GM23248 (cell line): ENCODE measurements at regions not wholly inside any gene's neighbourhood (a gene's known extent, or its start where the extent isn't known, plus 50 kb on each side); places are given as distances from the start of the nearest gene placed in this dataset.

Experiments used
- DNase-seq: peaks from one replicate; pipeline ENCODE4 v3.0.0-alpha.2; 2015
- H2AFZ ChIP-seq: fragments of 200-600 bp; sonication (generic); 2 replicates; pipeline ENCODE4 v1.6.1; 2016; ENCODE audit warnings: antibody characterized with exemption
- H3F3A ChIP-seq: fragments of 200-600 bp; sonication (generic); 2 replicates; pipeline ENCODE4 v1.6.1; 2016; ENCODE audit warnings: mild to moderate bottlenecking, antibody characterized with exemption, mixed run types; ENCODE audit not compliant: insufficient read depth
- H3K27ac ChIP-seq: fragments of 200-600 bp; sonication (generic); 2 replicates; pipeline ENCODE4 v1.5.1; 2016; ENCODE audit warnings: mild to moderate bottlenecking
- H3K27me3 ChIP-seq: fragments of 200-600 bp; sonication (generic); replicated peaks from 2 replicates; pipeline ENCODE4 v1.6.1; 2016; ENCODE audit warnings: mild to moderate bottlenecking; ENCODE audit not compliant: insufficient read depth
- H3K36me3 ChIP-seq: fragments of 200-600 bp; sonication (generic); 2 replicates; pipeline ENCODE4 v1.6.1; 2016; ENCODE audit warnings: low read depth, mild to moderate bottlenecking
- H3K4me1 ChIP-seq: fragments of 200-600 bp; sonication (generic); 2 replicates; pipeline ENCODE4 v1.6.1; 2016; ENCODE audit warnings: mild to moderate bottlenecking; ENCODE audit not compliant: insufficient read depth
- H3K4me2 ChIP-seq: fragments of 200-600 bp; sonication (generic); one replicate; pipeline ENCODE4 v1.6.1; 2016; ENCODE audit warnings: mild to moderate bottlenecking; ENCODE audit not compliant: unreplicated experiment
- H3K4me3 ChIP-seq: fragments of 200-600 bp; sonication (generic); 2 replicates; pipeline ENCODE4 v1.5.1; 2016; ENCODE audit warnings: mild to moderate bottlenecking
- H3K79me2 ChIP-seq: fragments of 200-600 bp; sonication (generic); 2 replicates; pipeline ENCODE4 v1.6.1; 2016; ENCODE audit warnings: mild to moderate bottlenecking; ENCODE audit not compliant: insufficient read depth
- H3K9ac ChIP-seq: fragments of 200-600 bp; sonication (generic); 2 replicates; pipeline ENCODE4 v1.6.1; 2016; ENCODE audit warnings: mild to moderate bottlenecking
- H3K9me2 ChIP-seq: fragments of 200-600 bp; sonication (generic); 2 replicates; pipeline ENCODE4 v1.6.1; 2016; ENCODE audit warnings: mixed run types, mild to moderate bottlenecking, moderate library complexity; ENCODE audit not compliant: insufficient read depth
- H3K9me3 ChIP-seq: fragments of 200-600 bp; sonication (generic); one replicate; pipeline ENCODE4 v1.6.1; 2017; ENCODE audit warnings: low read depth
- H4K20me1 ChIP-seq: fragments of 200-600 bp; sonication (generic); 2 replicates; pipeline ENCODE4 v1.6.0; 2016; ENCODE audit not compliant: insufficient read depth
- EZH2 ChIP-seq: fragments of 200-600 bp; sonication (generic); IDR thresholded peaks from 2 replicates; pipeline ENCODE4 v1.6.1; 2018; ENCODE audit warnings: antibody characterized with exemption, mild to moderate bottlenecking; ENCODE audit not compliant: insufficient read depth, poor library complexity, severe bottlenecking
- EZH2phosphoT487 ChIP-seq: fragments of 200-600 bp; sonication (generic); IDR thresholded peaks from 2 replicates; pipeline ENCODE4 v1.6.1; 2018; ENCODE audit warnings: antibody characterized with exemption, moderate library complexity, mild to moderate bottlenecking, low read depth; ENCODE audit not compliant: insufficient read depth
- WGBS, 2 experiments: methylation state at CpG; one replicate each; pipeline ENCODE4 v1.1.6; 2015 to 2017; ENCODE audit warnings: low lambda C conversion rate in 2 of 2, low coverage in 1 of 2; ENCODE audit errors: missing lambda C conversion rate in 2 of 2; 5-methylcytosine and 5-hydroxymethylcytosine counted together
- in situ Hi-C: fragments of 300-500 bp; cut with MboI; formaldehyde crosslinking; loops from 2 replicates; pipeline ENCODE4 v1.15.0; 2020

GRCh38 chr5:175819090-175819425 lies 52.3 kb upstream of the CPLX2 start:
- in situ Hi-C loops: no loop called here
- Histone ChIP-seq H3K4me2 (no peak overlapping the region), H3K27me3 (peaks cover 13% of the 10 kb centered on the region; the same call in 1 of the 2 replicates), H3K27ac (no peak overlapping the region), H3K9me2 (no peaks in the 10 kb centered on the region), H4K20me1 (no peaks in the 10 kb centered on the region), H2AFZ (no peak overlapping the region), H3K9me3 (no peaks in the 10 kb centered on the region), H3K4me1 (no peaks in the 10 kb centered on the region), H3F3A (no peaks in the 10 kb centered on the region), H3K9ac (no peak overlapping the region), H3K79me2 (no peaks in the 10 kb centered on the region), H3K4me3 (no peak overlapping the region), H3K36me3 (no peaks in the 10 kb centered on the region)
- TF ChIP-seq EZH2 (no peak), EZH2phosphoT487 (no peak)
- no peak for DNase-seq
- 30 to 39% methylated on average over 6 of the region's 6 CpGs for WGBS, 2 experiments

GRCh38 chr5:175820230-175820629 lies 51.1 kb upstream of the CPLX2 start:
- Histone ChIP-seq H3F3A (no peaks in the 10 kb centered on the region), H3K36me3 (no peaks in the 10 kb centered on the region), H3K4me3 (no peak overlapping the region), H3K4me1 (no peaks in the 10 kb centered on the region), H4K20me1 (no peaks in the 10 kb centered on the region), H3K9me2 (no peaks in the 10 kb centered on the region), H3K9ac (no peak overlapping the region), H3K27me3 (peaks cover 13% of the 10 kb centered on the region; the same call in 1 of the 2 replicates), H3K79me2 (no peaks in the 10 kb centered on the region), H3K27ac (no peak overlapping the region), H2AFZ (no peak overlapping the region), H3K4me2 (no peak overlapping the region), H3K9me3 (no peaks in the 10 kb centered on the region)
- TF ChIP-seq EZH2phosphoT487 (no peak), EZH2 (no peak)
- no peak for DNase-seq
- in situ Hi-C loops: no loop called here
- 28 to 35% methylated on average over 9 of the region's 9 CpGs for WGBS, 2 experiments
